Hypothalamus (tissue), 51 donors: ENCODE measurements at regions not wholly inside any gene's neighbourhood (a gene's known extent, or its start where the extent isn't known, plus 50 kb on each side); places are given as distances from the start of the nearest gene placed in this dataset.
"Not testable (repeated sequence)": the region's sequence is repeated elsewhere in the genome, so short reads cannot be mapped to it uniquely, and the experiment has no call there.

Experiments
- DNase-seq, 51 donors: peaks; one replicate each; lab custom pipeline; 2025; lab: John Stamatoyannopoulos, UW

DNA sequence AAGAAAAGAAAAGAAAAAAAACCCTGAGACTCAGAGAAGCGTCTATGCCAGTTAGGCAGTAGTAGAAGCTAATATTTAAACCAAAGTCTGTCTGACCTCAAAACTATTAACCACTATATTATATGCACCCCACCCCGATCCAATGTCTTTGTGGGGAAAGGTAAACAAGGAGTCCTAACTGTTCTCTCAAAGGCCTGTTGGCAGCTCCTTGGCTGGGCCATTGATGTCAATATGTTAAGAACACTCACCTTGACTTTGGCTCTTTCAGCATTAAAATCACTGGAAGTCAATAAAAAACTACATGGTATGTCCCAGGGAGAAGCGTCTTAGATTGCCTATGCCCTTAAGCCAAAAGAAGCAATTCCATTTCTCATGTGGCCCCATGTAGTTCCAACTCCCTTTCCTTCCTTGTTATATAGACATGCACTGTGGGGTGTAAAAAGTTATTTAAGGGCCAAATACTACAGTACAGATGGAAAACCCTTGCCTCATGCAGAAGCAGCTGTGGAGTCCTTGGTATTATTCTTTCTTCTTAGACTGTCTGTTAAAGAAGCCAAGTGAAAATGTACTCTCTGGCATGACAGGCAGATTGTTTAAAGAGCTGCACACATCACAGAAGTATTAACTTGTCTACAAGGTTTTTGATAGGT lies 308.6 kb upstream of the RPS23 start:
- no peak for DNase-seq

DNA sequence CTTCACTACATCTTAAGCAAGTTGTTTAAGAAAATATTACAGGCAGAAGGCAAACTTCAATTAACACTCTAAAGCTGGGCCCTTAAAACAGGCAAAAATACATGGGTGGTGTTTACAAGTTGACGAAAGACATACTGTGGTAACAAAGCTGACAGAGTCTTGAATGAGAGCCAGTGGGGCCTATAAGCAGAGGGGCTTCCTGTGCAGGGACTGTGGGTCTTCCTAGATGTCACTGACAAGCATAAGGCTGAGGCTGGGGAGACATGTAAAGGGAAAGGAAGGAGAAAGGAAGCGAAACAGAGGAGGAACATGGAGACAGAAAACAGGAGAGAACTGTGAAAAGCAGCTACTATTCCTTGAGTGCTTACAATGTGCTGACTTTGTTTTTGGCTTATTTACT lies 308.0 kb upstream of the RPS23 start:
- no peak for DNase-seq

DNA sequence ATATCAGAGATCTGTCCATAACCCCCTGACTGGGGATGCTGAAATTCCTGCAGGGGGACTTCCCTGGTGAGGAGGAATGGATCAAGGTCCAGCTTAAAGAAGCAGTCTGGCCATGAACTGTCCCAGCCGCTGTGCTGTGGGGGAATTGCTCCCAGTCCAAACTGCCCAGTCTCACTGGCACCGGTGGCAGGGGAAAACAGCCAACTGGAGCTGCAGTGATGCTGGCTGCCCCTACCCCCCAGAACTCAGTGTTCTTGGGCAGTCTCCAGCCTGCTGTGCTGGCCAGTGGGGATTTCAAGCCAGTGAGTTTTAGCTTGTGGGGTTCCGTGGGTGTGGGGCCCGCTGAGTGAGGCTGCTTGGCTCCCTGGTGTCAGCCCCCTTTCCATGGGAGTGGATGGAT lies 306.5 kb upstream of the RPS23 start:
- DNase-seq = peak in 33 of 51 donors; percentile 2 to 77 (median 33)

DNA sequence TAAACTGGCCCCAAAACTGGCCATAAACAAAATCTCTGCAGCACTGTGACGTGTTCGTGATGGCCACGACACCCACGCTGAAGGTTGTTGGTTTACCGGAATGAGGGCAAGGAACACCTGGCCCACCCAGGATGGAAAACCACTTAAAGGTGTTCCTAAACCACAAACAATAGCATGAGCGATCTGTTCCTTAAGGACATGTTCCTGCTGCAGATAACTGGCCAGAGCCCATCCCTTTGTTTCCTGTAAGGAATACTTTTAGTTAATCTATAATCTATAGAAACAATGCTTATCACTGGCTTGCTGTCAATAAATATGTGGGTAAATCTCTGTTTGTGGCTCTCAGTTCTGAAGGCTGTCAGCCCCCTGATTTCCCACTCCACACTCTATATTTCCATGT lies 305.2 kb upstream of the RPS23 start:
- not testable (repeated sequence) for DNase-seq

DNA sequence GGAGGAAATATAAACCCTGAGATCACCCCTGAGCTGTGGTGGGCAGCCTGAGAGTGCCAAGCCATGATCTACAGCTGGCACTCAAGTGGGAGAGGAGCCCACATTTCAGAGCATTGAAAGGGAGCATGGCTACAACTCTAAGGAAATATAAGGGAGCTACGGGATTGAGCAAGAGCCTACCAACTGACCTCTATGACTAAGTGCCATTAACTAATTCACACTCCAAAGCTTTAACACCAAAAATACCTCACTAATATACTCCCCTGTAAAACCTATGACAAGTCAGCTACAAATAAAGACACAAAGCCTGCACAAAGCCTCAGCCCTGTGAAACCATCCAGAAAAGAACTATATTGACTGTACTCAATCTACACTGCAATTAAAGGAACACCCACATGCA lies 286.8 kb upstream of the RPS23 start:
- DNase-seq = no peak

DNA sequence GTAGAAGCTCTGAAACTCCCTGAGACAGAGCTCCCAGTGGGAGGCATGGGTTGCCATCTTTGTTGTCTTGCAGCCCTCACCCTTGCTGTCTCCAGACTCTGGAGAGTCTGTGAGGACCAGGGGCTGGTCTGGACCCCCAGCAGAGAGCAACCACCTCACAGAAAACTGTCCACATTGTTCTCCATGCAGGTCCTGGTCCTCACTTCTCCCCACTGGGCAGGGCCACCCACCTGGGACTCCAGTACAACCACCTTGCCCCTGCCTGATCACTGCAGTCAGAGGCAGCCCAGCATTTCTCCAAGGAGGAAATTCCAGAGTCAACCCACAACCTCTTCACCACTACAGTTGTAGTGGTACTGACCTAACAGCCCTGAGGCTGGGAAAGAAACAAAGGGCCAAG lies 285.6 kb upstream of the RPS23 start:
- DNase-seq = no peak

DNA sequence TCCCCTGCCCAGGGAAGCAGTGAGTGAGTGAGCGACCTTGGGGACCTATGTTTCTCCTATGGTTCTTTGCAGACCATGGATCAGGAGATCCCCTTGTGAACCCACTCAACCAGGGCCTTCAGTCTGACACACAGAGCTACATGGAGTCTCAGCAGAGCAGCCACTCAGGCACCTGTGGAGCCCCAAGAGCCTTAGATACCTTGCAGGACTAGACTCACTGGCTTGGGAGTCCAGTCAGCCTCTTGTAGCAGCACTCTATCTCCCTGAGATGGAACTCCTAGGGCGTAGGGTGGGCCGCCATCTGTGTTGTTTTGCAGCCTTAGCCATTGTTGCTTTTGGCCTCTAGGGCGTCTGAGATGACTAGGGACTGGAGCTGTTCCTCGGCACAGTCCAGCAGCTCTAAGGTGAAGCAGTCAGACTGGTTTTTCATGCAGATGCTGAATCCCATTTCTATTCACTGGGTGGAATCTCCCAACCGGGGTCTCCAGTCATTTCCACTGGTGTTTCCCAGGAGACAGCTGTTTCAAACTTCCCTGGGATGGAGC lies 284.6 kb upstream of the RPS23 start:
- DNase-seq = no peak

DNA sequence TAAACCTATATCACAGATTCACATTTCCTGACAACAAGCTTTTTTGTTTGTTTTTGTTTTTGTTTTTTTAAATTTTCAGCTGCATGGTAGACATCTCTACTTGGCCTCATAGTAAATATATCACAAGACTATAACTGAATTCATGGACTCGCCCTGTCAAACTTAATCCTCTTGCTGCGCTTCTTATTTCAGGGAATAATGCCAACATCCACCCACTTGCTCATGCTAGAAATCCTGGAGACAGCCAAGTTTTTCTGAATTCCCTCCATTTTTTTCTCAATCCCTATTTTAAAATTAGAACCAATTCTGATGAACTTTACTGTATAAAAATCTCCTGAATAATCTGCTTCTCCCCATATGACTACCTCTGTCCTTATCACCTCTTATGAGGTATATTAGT lies 283.6 kb upstream of the RPS23 start:
- DNase-seq = no peak

DNA sequence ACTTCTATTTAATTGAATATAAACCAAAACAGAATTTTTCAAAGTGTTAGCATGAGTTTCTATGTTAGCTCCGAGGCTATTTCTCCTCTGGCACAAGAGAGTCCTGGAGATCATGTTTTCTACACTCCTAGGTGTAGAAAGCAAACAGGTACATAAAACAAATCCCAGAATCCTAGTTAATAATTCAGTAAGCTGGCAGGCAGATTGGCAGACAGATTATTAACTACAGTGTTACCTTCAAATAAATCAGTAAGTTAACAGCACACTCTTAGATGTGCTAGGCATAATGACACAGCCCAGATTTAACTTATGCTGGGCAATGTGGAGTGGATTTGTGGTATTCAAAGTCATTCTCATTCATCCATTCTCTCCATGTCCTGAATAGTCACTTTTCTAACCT lies 282.8 kb upstream of the RPS23 start:
- no peak for DNase-seq

DNA sequence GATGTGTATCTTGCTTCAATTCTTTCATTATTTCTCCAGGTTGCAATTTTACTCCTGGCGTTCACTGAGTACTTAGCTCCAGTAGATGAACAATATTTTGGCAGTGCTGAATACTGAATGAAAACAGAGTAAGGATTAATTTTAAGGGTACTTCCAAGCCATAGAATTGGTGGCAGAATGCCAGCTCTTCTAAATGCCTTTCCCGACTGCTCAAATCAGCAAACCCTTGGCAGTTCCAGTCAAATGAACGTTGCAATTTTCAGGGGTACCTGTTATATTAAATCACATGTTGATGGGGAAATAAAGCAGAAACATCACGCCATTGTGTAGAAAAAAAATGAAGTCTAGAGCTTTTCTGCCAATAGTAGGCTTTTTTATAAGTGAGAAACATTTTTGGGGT lies 282.4 kb upstream of the RPS23 start:
- DNase-seq = no peak

DNA sequence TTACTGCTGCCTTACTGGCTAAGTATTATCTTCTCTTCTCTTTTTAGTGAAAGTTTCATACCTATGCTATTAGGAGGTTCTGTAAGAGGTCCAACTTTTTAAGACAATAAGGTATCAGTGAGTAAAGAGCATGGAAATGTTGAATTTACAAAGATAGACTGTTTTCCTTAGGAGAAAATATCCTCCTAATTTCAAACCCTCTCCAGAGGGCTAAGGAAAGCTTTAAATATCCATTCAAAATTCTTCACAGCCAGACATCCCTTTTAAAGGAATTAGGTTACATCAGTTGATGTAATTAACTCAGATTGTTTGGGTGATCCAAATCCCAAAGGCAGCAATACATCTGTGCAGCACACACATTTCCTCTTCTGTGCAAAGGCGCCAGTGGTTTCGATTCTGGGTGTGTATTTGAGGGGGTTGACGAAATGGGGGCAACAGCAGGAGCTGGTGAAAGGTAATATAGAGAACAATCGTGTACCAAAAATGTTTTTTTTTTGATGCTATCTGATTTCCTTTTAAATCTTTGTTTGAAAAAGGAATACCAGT lies 273.8 kb upstream of the RPS23 start:
- no peak for DNase-seq

DNA sequence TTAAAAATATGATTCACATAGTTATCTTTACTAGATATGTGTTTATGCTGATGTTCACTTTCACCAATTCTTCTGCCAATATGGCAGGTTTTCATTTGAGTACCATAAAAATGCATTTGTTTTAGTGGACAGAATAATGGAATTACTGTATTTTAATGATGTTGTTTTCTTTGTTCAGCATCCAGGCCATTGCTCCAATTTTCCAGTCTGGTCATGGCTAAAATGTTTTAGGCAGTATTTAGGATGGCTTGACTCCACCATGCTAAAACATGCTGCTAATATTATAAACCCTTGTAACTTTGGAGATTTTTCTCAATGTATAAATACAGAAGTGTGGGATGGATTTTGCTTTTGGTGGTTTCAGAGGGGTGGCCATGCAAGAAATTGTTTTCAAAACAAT lies 273.0 kb upstream of the RPS23 start:
- DNase-seq = no peak

DNA sequence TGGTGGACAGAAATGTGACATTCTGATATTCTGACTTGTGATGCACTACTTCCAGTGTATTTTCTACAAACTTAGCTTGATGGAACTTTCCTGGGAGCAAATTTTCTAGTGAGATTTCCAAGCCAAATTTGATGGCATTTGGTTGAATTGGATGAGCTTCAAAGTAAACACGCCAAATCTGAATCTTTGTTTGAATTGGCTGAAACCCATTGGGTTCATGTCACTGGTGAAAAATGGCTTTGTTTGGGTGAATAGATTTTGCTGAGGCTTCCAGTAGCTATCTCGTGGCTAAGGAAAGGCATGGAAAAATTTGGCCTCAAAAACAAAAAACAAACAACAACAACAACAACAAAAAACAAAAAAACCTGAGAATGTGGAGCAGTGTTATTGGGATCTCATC lies 271.1 kb upstream of the RPS23 start:
- DNase-seq = no peak

DNA sequence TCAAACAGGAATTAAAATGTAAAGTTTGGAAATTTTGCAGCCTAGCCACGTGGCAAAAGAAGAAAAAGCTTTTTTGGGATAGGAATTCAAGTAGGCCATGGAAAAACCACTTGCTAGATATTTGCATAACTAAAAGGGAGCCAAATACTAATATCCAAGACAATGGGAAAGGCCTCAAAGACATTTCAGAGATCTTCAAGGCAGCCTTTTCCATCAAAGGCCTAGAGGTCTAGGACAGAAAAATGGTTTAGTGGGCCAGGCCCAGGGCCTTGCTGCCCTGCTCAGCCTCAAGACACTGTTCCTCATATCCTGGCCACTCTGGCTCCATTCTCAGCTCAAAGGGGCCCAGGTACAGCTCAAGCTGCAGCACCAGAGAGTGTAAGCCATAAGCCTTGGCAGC lies 265.9 kb upstream of the RPS23 start:
- no peak for DNase-seq

DNA sequence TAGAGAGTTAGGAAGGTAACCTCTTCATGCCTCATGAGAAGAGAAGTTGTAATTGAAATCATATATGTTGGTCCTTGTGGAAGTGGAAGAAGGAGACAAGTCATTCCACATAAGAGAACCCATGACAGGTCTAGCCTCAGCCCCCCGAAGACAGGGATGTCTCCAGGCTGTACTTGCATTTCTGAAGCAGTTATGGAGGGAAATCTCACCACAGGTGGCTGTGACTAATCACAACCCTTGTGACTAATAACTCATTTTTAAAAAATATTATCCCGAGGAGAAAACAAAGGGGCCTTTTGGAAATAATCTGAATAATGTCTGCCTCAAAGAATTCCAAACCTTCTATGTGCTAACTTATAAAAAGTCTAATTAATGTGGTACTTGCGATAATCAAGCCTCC lies 262.1 kb upstream of the RPS23 start:
- DNase-seq = no peak

DNA sequence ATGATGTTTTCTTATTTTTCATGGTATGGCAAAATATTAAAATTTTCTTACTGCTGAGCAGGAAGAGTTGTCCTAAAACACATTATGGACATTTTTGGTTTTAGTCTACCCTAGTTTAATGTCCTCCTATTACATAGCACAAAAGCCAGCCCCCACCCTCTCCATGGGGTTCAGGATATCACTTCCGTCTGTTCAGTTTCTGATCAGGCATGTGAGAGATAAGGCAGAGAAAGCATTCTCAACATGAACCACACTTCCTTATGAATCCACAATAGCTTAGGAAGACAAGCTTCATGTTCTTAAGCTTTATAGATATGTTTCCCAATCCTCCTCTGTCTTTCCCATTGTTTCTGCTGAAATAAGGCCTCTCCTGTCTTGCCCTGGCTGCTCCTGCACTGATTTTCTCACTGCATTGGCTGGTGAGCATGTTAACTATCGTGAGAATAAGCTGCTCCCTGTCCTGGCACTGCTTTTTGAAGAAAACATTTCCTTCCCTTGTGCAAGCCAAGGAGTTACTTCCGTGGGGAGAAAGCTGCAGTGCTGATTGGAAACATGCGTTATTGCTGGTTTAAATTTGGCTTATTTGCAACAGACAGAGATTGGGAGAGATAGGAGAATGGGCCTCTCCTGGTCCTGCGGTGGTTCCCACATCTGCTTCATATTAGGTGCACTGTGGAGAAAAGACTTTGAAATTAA lies 260.3 kb upstream of the RPS23 start:
- DNase-seq = no peak

DNA sequence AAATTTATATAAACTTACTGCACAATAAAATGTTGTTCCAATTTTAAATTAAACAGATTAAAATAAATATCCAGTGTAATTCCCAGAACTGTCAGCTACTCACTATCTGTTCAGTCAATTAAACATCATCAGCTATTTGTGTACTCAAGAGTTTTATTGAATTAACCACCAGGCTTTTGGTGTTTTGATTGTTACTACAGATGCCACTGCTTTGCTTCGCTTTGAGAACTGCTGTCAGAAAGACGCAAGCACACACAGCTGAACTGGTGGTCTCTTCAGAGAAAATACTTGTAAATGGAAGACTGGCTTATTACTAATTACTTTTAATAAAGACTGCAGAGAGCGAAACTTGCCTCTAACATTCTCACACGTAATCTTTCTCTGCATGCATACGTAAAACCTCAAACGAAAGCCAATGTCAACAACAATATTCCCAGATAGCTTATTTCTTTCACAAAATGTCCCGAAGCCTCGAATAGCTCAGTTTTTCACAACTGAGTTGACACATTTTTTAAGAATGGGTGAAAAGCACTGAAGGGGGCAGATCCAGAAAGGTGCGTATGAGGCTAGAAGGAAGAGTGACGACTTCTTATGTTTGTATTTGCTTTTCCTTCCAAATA lies 259.6 kb upstream of the RPS23 start:
- DNase-seq = no peak

DNA sequence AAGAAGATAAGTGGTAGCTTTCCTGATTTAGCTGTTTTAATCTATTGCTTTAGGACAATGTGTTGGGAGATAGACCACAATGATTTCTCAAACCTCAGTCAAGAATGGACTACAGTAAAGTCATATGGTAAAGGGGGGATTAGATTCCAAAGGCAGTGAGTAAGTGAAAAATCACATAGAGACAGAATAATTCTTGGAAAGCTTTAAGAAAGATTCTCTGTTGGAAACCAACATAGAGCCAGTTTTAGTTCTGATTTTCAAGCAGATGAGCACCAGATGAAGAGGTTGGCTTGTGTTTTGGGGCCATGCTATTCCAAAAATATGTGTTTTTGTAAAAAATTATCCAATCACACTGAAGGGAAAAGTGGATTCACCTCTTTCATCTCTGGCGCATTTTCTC lies 256.8 kb upstream of the RPS23 start:
- no peak for DNase-seq

DNA sequence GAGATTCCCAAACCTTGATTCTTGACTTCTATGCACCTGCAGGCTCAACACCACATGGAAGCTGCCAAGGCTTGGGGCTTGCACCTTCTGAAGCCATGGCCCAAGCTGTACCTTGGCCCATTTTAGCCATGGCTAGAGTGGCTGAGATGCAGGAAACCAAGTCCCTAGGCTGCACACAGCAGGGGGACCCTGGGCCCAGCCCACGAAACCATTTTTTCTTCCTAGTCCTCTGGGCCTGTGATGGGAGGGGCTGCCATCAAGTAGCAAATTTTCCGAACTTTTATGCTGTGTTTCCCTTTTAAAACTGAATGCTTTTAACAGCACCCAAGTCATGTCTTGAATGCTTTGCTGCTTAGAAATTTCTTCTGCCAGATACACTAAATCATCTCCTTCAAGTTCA lies 253.9 kb upstream of the RPS23 start:
- DNase-seq = not testable (repeated sequence)

DNA sequence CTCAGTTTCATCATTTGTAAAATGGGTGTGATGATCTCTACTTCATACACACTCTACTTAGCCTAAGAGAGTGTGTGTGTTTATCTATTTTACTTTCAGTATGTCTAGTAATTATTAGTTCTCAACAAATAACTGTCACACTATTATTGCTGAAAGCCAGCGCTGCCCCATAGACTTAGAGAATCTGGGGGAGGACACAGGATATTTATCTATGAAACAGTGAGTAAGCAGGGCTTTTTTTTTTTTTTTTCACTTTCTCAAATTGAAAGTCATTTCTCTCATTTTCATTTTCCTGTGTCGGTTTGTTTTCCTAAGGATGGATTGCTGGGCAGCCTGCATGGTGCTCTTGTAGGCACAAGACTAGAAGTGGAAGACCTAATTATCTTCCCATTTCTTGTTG lies 248.4 kb upstream of the RPS23 start:
- DNase-seq = no peak

DNA sequence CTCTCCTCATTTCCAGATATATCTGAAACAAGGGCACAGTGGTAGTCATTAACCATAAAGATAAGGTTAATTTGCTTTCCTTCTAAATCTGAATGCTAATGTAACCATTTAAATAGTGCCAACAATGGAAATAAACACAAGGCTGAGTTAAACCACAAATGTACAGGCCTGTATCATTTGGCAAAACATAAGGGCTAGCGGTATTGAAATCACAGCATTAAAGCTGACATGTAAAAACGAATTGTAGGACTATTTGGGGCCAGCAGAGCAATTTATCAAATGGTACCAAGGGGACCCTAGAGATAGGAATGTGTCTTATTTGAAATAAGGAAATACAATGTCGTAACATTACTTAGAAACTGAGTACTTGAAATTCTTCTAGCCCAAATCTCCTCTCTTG lies 247.5 kb upstream of the RPS23 start:
- no peak for DNase-seq

DNA sequence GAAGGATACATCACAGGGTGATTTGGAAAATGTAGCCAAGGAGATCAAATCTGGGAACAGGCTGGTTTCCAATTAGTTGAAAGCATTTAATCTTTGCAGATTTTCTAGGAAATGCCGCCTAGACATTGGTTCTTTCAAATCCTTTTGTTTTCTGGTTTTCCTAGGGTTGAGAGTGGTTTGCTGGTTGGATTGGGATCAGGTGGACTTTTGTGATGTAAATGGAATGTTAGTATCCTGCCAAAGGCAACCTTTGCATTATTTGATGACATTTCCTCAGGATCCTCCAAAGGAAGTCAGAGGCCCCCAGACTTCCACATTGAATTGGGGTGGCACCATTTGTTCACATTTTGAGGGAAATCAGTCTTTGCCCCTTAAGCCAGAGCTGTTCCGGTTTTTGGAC lies 245.5 kb upstream of the RPS23 start:
- no peak for DNase-seq
